HK-2 (cell line): ENCODE measurements at regions not wholly inside any gene's neighbourhood (a gene's known extent, or its start where the extent isn't known, plus 50 kb on each side); places are given as distances from the start of the nearest gene placed in this dataset.

ENCODE experiments used
- DNase-seq: peaks from one replicate; pipeline ENCODE4 v3.0.0-alpha.2; 2018; ENCODE audit not compliant: unreplicated experiment

DNA sequence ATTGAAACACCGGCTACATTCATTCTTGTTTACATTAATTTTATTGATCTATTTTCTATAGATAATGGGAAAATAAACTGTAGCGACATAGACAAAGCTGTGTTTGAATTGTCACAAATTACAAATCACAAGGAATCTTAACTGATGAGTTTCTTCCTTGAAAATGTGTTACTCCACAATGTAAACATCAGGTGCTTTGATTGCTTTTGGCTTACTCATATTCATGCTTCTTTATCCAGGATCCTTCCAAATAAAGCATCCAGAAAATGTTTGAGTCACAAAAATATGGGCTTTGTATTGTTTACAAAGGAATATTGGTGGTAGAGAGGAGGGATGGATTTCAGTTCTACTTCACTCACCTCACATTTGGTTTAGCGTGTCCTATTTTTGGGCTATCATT lies 64.0 kb downstream of the BMP2 start:
- no peak for DNase-seq

DNA sequence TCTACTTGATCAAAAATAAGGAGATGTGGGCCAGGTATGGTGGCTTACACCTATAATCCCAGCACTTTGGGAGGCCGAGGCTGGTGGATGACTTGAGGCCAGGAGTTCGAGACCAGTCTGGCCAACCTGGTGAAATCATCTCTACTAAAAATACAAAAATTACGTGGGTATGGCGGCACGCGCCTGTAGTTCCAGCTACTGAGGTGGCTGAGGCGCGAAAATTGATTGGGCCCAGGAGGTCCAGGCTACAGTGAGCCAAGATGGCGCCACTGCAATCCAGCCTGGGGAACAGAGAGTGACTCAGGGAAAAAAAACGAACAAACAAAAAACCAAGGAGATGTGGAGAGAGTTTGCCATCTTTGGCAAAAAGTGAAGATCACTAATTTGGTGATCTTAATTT lies 65.3 kb downstream of the BMP2 start:
- DNase-seq = no peak

DNA sequence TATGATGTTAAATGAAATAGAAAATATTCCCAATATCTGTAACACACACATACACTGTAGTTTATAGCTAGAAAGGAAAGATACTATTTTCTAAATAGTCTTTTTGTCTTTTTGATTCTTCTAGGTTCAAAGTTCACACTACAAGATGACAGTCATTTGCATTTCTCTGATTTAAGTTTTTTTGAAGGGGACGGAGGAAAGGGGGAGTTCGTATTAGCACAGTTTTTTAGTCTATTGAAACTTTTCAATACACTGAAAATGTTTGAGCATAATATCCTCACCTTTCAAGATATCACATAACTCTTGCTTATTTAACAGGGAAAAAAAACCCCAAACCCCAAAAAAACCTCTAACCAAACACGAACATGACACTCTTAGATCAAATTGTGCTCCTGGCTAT lies 68.1 kb downstream of the BMP2 start:
- DNase-seq = no peak

- DNase-seq = no peak
Measured at GRCh38 chr20:6836821-6837374, 69.4 kb downstream of the BMP2 start.

DNA sequence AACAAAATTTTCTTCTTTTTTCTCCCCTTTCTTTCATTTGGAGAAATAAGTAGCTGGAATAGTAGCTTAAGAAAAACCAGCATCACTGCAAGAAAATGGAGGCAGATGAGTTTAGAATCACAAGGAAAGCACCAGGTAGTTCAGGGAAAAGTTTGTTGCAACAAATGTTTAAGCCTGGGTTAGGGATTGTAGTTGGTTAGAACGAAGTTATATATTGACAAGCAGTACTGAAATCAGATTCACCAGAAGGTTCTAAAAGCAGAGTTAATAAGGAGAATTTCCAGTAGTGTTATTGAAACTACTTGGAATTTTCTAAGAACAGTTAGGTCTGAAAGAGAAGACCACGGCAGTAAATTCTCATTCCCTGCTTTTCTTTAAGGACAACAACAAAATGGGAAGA lies 70.2 kb downstream of the BMP2 start:
- no peak for DNase-seq

DNA sequence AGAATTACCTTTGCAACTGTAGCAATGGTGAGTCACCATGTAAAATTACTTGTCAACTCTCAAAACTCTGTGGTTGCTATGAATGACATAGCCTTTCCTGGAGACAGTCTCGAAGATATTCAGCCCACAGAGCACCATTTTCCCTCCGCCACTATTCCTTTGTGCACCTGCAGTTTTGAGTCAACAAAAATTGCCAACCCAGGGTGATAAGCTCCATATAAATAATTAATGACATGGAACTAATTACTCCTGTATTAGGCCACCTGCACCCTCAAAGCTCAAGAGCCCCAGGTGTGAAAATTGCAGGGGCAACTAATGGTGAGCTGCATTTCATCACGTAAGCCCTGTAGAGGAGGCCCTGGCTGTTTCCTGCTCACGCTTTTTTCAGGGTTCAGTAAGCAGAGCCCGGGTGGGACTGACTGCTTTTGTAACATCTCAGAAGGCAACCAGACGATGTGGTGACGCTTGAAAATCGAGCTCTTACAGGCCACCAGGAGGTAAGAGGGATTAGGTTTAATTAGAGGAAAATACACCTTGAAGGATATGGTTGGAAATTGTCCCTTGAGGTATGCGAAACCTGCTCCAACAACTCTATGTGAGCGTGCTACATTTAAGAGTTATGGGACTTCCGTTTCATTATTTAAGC lies 70.8 kb downstream of the BMP2 start:
- peak; percentile 25 for DNase-seq

GRCh38 chr20:6841128-6841527 lies 73.6 kb downstream of the BMP2 start:
- DNase-seq = no peak

GRCh38 chr20:6845141-6845540 lies 77.7 kb downstream of the BMP2 start:
- DNase-seq = no peak

DNA sequence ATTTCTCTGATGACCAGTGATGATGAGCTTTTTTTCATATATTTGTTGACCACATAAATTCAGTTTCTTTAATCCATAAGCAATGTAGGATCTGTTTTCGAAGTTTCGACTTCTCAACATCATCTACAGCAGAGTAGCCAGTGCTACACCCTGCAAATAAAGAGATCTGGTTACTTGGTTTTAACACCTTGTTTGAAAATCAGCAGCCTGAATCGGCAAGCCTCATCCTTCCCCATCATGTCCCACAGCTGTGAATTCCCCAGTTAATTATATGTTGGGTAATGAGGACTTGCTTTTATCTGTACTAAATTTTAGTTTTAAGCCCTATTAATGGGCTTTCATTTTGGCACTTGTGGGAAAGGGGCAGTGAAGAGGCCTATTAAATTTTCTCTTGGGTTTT lies 80.6 kb downstream of the BMP2 start:
- no peak for DNase-seq

DNA sequence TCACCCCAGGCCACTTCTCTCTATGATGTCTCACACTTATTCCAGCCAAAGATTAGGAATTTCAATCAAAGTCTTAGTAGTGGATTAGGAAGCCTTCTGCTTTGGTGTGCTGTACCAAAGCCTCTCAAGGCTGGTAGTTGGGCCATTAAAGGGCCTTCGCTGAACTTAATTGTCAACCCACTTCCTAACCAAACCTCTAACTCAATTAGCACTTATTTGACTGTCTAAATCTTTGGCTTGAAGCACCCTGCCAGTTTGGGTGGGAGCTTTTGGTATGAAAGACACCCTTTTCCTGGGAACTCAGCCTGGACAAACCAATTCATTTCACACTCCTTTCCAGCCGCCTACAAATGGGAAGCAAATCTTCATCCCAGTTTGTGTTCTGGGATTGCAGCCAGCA lies 81.5 kb downstream of the BMP2 start:
- DNase-seq = no peak

- DNase-seq = no peak
Measured at GRCh38 chr20:6851136-6851535, 83.7 kb downstream of the BMP2 start.

GRCh38 chr20:6852478-6852877 lies 85.0 kb downstream of the BMP2 start:
- DNase-seq = no peak

DNA sequence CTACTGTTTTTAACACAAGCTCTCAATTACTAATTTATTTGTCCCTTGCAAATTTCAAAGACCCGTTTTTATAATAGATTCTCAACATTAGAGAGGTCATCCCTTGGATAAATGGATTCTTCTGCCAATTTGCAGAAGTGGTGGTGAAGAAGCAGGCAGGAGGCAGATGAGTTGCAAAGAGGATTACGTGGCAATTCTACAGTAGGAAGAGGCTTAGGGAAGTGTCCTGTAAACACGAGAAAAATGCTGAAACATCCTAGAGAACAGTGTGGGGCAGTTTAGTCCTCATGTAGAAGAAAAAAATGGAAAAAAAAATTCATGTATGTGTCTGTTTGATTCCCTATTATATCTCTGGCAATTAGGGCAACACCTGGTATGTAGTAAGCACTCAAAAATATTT lies 87.6 kb downstream of the BMP2 start:
- DNase-seq = no peak

- no peak for DNase-seq
Measured at GRCh38 chr20:6855796-6856195, 88.3 kb downstream of the BMP2 start.

DNA sequence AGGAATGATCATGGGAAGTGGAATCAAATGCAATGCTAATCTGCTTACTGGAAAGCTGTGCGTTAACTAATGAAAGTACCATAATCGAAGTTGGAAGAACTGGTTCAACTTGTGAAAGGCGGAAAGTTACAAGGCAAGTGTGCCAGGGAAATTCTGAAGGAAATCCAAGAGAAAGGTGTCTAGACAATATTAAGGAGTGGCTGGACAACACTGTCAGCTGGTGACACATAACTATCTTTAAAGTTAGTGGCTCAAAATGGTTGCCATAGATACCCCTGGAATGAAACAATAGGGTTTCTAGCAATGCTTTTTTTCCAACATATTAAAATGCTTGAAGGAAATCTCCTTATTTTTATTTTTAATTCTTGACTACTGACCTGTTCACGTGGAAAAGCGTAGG lies 90.4 kb downstream of the BMP2 start:
- no peak for DNase-seq

GRCh38 chr20:6863355-6863754 lies 95.9 kb downstream of the BMP2 start:
- peak; percentile 38 for DNase-seq

DNA sequence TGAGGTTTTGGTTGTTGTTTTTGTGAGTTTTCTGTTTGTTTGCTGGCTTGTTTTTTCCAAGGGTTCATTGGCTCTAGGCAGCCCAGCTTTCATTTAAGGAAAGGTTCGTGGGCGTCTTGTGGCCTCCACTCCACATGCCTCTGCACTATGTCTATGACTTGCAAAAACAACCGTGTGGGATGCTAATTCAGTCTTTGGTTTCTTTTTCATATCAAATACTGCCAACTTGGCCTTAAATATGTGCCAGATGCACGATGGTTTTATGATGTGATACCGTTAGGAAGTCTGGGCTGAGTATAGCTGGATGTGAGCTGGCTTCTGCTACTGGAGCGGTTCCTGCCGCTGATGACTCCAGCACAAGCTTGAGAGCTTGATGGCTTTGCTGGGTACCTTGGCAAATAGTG lies 96.3 kb downstream of the BMP2 start:
- DNase-seq = peak; percentile 39

DNA sequence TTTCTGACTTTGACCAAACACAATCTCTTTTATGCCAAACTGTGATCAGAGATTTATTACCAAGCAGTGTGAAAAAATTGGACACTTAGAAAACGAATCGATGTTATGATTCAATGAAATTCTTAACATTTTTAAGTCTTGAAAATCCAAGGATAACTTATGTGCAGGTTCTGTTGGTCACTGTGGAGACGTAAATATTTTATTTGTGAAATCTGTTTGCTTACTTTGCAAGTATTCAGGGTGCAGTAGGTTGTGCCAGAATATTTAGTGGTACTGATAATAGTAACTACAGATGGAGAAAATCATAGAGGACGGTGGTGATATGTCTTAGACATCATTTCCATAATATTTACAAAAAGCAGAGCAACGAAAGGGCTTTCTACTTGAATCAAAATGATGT lies 97.3 kb downstream of the BMP2 start:
- no peak for DNase-seq

GRCh38 chr20:6866741-6867140 lies 99.3 kb downstream of the BMP2 start:
- DNase-seq = no peak

DNA sequence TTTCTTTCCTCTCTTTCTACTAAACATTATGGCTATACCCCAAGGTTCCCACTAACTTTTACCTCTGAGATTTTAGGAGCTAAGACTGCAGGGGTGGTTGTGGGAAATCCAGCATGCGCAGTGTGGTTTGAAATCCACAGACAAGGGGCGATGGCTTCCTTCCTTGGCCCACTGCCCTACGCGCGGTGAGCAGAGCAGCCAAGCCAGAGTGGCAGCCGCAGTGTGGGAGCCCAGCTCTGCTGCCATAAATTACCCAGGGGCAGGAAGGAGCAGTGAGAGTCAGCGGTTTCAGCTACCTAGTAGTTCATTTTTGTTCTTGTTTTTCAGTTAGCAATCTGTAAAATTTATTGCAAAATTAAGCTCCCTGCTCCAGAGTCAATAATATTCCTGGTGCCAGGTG lies 101.4 kb downstream of the BMP2 start:
- DNase-seq = no peak

DNA sequence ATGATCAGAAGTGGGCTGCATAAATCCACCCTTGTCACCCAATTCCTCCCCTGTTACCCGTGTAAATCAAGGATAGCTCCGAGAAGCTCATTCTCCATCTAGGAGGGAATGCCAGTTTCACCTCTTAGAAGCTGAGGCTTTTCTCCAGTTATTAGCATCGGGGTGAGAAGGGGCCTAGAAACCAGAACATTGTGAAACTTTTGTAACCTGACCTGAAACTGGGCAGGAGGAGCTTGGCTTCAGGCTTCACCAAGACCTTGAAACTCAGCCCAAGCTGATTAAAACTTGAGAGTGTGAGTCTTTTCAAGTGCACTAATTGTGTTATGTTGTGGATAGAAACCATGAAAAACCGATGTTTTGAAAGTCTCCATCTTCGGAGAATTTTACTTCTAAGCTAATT lies 103.1 kb downstream of the BMP2 start:
- no peak for DNase-seq

- no peak for DNase-seq
Measured at GRCh38 chr20:6877633-6878032, 110.1 kb downstream of the BMP2 start.

GRCh38 chr20:6882561-6883291 lies 115.2 kb downstream of the BMP2 start:
- no peak for DNase-seq

GRCh38 chr20:6884114-6884513 lies 116.6 kb downstream of the BMP2 start:
- no peak for DNase-seq
